SK-MEL-5 (cell line): ENCODE measurements at regions not wholly inside any gene's neighbourhood (a gene's known extent, or its start where the extent isn't known, plus 50 kb on each side); places are given as distances from the start of the nearest gene placed in this dataset.
"Not testable (repeated sequence)": the region's sequence is repeated elsewhere in the genome, so short reads cannot be mapped to it uniquely, and the experiment has no call there.

ENCODE experiments used
- DNase-seq: peaks from one replicate; pipeline ENCODE4 v3.0.0-alpha.2; 2016; ENCODE audit warnings: low read depth, low spot score
- in situ Hi-C: cut with HindIII; loops from 2 replicates; pipeline ENCODE4 v1.10.0; 2016; ENCODE audit warnings: low sequenced_read_pairs, high pct_unique_total_duplicates, low pct_unique_long_range_greater_than_20kb

DNA sequence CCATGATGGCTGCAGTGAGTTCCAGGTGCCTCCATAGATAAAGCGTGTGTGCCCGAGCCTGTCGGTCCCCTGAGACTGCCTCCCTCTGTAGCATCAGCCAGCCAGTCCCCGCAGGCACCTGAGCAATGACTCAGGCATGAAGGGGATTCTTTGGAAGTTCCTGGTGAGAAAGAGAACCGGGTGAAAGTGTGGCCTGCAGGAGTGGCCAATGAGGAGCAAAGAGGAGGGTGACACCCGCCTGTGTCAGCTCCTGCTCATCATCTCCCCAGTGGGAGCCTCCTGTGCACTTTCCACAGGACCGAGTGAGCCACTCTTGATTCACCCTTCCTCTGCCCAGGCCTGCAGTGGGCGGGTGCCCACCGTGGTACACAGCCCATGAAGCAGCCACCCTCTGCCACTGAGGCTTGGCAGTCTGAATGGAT is 71.2 kb upstream of the PTPN1 start:
- in situ Hi-C loops, result no loop called here
- DNase-seq, result no peak

- in situ Hi-C loops, result no loop called here
- peak; percentile 32 for DNase-seq
These were observed 70.4 kb upstream of the PTPN1 start for GRCh38 chr20:50439539-50440453.

DNA sequence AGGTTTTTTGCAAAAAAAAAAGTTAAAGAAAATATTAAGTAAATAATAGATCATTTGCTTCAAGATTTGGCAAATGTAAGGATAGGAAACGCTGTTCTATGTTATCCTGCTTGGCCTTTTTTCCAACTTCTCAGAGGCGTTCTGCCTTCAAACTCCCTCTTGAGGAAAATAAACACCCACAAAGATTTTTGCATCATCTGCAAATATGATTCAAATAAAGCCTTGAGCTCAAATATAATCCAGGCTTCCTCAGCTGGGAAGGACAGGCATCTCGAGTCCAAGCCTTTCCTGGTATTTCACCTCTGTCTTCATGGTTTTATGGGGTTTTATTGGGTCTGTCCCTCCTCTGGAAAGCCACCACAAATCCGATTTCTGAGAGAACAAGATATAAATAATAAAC is 67.7 kb upstream of the PTPN1 start:
- in situ Hi-C loops, result no loop called here

DNA sequence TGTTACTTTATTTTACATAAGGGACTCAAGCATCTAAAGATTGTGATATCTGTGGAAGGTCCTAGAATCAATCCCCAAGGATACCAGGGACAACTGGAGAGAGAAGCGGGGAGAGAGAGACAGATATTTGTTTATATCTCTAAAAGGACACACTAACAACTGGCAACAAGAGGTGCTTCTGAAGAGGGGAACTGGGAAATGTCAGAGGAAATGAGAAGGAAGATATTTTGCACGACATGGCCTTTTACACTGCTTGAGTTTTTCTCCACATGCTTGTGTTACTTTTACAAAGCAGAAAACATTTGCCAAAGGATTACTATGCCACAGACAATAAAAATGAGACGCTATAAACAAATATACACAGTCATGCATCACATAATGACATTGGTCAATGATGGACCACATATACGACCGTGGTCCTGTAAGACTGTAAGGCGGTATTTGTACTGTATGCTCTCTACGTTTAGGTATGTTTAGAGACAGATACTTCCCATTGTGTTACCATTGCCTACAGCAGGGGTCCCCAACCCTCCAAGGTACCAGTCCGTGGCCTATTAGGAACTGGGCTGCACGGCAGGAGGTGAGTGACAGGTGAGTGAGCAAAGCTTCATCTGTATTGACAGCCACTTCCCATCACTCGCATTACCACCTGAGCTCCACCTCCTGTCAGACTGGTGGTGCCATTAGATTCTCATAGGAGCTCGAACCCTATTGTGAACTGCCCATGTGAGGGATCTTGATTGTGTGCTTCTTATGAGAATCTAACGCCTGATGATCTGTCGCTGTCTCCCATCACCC is 64.6 kb upstream of the PTPN1 start:
- in situ Hi-C loops, result no loop called here
- no peak for DNase-seq

More for the DNA sequence above, 67.7 kb upstream of the PTPN1 start:
- no peak for DNase-seq

- no peak for DNase-seq
- in situ Hi-C loops, result no loop called here
These were observed 63.7 kb upstream of the PTPN1 start for GRCh38 chr20:50446351-50447101.

DNA sequence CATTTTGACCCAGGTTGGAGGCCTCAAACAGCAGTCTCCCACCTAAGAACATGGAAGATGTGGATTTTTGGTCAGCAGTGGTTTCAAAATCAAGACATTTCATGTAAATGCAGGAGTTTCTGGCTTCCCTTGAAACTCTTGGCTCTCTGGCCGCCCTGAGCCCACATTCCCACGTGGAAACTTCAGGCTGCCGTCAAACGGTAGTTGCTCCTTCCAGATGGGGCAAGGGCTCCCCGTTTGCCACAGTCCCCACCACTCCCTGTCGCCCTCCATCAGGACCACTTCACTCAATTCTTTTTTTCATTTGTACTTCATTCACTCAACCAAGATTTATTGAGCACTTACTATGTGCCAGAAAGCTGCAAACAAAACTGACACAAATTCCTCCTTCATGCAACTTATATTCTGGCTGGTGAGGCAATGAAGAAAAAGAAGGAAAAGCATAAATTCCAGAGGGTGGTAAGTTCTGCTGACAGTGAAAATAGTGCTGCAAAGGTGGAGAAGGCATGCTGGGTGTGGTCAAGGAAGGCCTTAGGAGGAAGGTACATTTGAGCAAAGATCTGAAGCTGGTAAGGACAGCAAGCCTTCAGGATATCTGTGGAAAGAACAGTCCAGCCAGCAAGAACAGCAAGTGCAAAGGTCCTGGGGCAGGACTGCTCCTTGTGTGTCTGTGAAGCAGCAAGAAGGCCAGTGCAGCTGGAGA is 62.9 kb upstream of the PTPN1 start:
- no peak for DNase-seq
- in situ Hi-C loops, result no loop called here

DNA sequence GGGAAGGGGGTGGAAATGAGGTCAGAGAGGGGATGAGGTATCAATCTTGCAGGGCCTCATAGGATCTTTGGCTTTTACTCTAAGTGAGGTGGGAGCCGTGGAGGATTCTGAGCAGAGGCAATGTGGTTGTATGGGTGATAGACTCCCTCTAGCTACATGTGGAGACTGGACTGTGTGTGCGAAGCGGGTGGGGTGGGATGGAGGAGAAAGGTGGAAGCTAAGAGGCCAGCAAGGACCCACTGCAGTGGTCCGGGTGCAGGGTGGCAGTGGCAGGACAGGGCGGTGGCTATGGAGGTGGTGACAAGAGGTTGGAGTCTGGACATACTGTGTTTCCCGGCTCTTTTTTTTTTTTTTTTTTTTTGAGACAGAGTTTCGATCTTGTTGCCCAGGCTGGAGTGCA is 62.4 kb upstream of the PTPN1 start:
- no peak for DNase-seq
- in situ Hi-C loops, result no loop called here

- in situ Hi-C loops, DNase-seq: not testable (repeated sequence)
These were observed 61.4 kb upstream of the PTPN1 start for GRCh38 chr20:50448625-50449403.

DNA sequence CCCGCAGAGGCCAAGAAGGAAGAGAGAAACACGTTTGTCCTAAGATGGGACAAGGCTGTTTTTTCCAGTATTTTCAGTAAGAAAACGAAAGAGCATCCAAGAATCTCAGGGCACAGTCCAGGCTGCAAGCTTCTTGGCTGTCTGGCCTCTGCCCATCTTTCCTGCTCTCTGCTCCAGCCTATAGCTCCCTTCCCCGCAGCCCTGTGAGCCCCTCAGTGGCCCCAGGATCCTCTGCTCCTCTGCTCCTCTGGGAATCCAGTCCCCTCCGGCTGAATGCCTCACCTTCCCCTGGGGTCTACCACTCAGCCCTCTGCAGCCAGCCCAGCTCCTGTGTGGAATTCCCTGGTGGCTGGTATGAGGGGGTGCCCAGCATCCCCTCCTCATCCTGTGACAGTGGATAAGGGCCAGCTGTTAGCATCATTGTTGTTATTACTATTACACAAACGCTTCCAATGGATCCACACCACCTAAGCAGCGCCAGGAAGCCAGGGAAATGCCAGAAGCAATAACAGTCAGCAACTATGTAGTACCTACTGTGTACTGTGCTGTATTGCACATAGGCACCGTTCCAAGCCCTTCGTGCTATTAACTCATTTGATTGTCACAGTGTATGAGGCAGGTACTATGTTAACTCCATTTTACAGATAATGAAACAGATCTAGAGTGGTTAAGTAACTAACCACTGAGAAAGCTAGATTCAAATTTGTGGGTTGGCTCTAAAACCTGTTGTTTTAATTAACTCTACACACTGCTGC is 60.3 kb upstream of the PTPN1 start:
- DNase-seq, result no peak
- in situ Hi-C loops, result no loop called here

GRCh38 chr20:50450493-50450826 is 59.7 kb upstream of the PTPN1 start:
- no peak for DNase-seq
- in situ Hi-C loops, result no loop called here

- no peak for DNase-seq
- in situ Hi-C loops, result no loop called here
These were observed 59.1 kb upstream of the PTPN1 start for GRCh38 chr20:50450881-50451752.

DNA sequence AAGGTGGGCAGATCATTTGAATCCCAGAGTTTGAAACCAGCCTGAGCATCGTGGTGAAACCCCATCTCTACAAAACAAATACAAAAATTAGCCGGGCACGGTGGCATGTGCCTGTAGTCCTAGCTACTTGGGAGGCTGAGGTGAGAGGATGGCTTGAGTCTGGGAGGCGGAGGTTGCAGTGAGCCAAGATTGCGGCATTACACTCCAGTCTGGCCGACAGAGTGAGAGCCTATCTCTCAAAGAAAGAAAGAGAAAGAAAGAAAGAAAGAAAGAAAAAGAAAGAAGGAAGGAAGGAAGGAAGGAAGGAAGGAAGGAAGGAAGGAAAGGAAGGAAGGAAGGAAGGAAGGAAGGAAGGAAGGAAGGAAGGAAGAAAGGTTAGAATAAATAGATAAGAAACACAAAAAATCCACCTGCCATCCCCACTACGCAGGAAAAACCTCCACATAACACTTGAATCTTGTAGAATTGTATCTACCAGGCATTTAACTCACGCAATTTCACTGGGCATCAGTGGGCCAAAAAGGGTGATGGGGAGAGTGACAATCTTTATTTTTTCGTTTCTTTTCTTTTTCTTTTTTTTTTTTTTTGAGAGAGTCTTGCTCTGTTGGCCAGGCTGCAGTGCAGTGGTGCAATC is 58.3 kb upstream of the PTPN1 start:
- DNase-seq, in situ Hi-C loops: not testable (repeated sequence)

DNA sequence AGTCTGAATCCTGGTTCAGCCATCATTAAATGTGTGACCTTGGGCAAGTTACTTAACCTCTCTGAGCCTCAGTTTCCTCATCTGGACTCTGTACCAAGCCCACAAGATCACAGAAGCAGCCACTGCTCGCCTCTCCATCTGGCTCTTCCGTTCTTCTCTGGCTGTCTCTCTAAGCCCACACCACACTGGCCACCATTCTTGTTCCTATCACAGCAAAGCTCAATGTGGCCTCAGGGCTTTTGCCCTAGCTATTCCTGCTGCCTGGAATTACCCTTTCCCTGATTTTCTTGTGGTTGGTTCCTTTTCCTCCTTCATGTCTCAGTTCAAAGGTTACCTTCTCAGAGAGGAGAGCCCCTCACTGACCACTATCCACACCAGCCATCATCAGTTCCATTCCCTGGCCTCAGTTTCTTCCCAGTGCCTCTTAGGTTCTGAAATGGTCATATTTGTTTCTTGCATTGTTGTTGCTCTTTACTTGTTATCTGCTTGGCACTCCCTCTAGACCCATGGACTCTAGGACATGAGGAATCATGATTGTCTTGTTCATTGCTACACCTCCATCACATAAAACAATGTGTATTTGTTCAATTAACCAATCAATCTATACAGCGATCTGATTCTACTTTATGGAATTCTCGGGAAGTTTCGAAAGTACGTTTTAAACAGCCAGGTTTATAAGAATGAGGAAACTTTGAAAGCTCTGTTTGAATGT is 56.5 kb upstream of the PTPN1 start:
- no peak for DNase-seq
- in situ Hi-C loops, result no loop called here

DNA sequence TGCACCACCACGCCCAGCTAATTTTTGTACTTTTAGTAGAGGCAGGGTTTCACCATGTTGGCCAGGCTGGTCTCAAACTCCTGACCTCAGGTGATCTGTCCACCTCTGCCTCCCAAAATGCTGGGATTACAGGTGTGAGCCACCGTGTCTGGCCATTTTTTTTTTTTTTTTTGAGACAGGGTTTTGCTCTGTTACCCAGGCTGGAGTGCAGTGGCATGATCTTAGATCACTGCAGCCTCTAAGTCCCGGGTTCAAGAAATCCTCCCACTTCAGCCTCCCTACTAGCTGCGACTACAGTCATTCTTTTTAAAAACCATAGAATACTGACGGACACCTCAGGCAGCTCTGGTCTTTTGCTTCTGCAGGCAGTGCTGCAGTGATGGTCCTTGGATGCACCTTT is 54.9 kb upstream of the PTPN1 start:
- DNase-seq, in situ Hi-C loops: not testable (repeated sequence)
